WI38 (cell line): ENCODE measurements at regions not wholly inside any gene's neighbourhood (a gene's known extent, or its start where the extent isn't known, plus 50 kb on each side); places are given as distances from the start of the nearest gene placed in this dataset.

ENCODE experiments used
- H3K4me3 ChIP-seq: 2 replicates; pipeline ENCODE4 v1.5.1; 2011; ENCODE audit warnings: low read depth, mild to moderate bottlenecking, control low read depth, low read length
- CTCF ChIP-seq: IDR thresholded peaks from 2 replicates; pipeline ENCODE4 v1.5.1; 2012; ENCODE audit warnings: low read depth, mild to moderate bottlenecking, control low read depth, low read length

- H3K4me3 ChIP-seq, result 0 out of 2 replicates have a peak overlapping the region, but pooled peaks have one; percentile 6
Observed at GRCh38 chr12:93167841-93168492, 209.8 kb upstream of the NUDT4 start.

GRCh38 chr12:93168751-93169150 lies 209.0 kb upstream of the NUDT4 start:
- TF ChIP-seq CTCF, result no peak

More at GRCh38 chr12:93167841-93168492, 209.8 kb upstream of the NUDT4 start:
- no peak for TF ChIP-seq CTCF

GRCh38 chr12:93169536-93169935 lies 208.2 kb upstream of the NUDT4 start:
- no peak overlapping the region for H3K4me3 ChIP-seq
- no peak for TF ChIP-seq CTCF

More at GRCh38 chr12:93168751-93169150, 209.0 kb upstream of the NUDT4 start:
- H3K4me3 ChIP-seq, result no peak overlapping the region

GRCh38 chr12:93170928-93171327 lies 206.8 kb upstream of the NUDT4 start:
- TF ChIP-seq CTCF, result no peak
- H3K4me3 ChIP-seq, result no peak overlapping the region

GRCh38 chr12:93173178-93173957 lies 204.4 kb upstream of the NUDT4 start:
- H3K4me3 ChIP-seq, result no peak overlapping the region
- no peak for TF ChIP-seq CTCF

GRCh38 chr12:93174048-93174447 lies 203.7 kb upstream of the NUDT4 start:
- H3K4me3 ChIP-seq, result no peak overlapping the region
- TF ChIP-seq CTCF, result no peak

- TF ChIP-seq CTCF, result no peak
- no peak overlapping the region for H3K4me3 ChIP-seq
Observed at GRCh38 chr12:93174473-93174872, 203.3 kb upstream of the NUDT4 start.
